HL-60 (cell line): ENCODE measurements at regions not wholly inside any gene's neighbourhood (a gene's known extent, or its start where the extent isn't known, plus 50 kb on each side); places are given as distances from the start of the nearest gene placed in this dataset.

ENCODE experiments used
- DNase-seq, 2 experiments: peaks; one replicate each; pipeline ENCODE4 v3.0.0-alpha.2; 2010 to 2020; ENCODE audit warnings: low read depth in 1 of 2, low spot score in 1 of 2
- H3K27ac ChIP-seq: fragments of 250-450 bp; sonication (Bioruptor Pico); replicated peaks from 2 replicates; pipeline ENCODE4 v1.5.1; 2020; ENCODE audit warnings: mild to moderate bottlenecking, moderate library complexity
- H3K27me3 ChIP-seq: fragments of 250-450 bp; sonication (Bioruptor Pico); 2 replicates; pipeline ENCODE4 v1.5.1; 2021; ENCODE audit warnings: mild to moderate bottlenecking, moderate library complexity; ENCODE audit not compliant: insufficient read depth, poor library complexity, severe bottlenecking
- H3K4me3 ChIP-seq: replicated peaks from 2 replicates; pipeline ENCODE4 v1.5.1; 2011; ENCODE audit warnings: mild to moderate bottlenecking, control low read depth, low read length; ENCODE audit not compliant: insufficient read depth
- GABPA ChIP-seq: IDR thresholded peaks from 2 replicates; pipeline ENCODE4 v1.6.1; 2012; ENCODE audit warnings: low read depth
- POLR2AphosphoS5 ChIP-seq: IDR thresholded peaks from 2 replicates; pipeline ENCODE4 v1.6.1; 2012; ENCODE audit warnings: low read depth
- SPI1 ChIP-seq: IDR thresholded peaks from 2 replicates; pipeline ENCODE4 v1.6.1; 2012; ENCODE audit warnings: low read depth, mild to moderate bottlenecking, borderline replicate concordance
- TF ChIP-seq, protein P1 (sequence below): IDR thresholded peaks from one replicate; pipeline ENCODE4 v1.5.1; 2011; ENCODE audit warnings: low read length, control low read depth, inconsistent platforms; ENCODE audit not compliant: insufficient read depth
- TF ChIP-seq, protein P2 (sequence below): IDR thresholded peaks from 2 replicates; pipeline ENCODE4 v1.6.1; 2012; ENCODE audit warnings: low read depth; ENCODE audit not compliant: insufficient replicate concordance

DNA sequence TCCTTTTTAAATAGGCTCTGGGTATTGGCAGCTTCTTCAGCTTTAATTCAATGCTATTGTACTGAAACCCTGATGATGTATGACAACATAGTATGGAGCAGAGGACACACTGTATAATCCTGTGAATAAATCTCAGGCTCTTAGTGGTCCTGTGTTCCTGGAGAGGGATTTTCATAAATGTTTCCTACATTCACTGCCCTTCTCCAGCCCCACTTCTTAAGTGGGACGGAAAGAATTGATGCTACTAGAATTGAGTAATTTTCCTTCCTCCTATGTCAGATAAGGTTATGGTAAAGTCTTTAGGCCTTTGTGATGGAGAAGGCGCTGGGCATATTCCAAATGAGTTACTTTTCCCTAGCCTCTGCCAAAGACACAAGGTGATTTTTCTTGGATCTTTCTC, 779.4 kb downstream of the TNS3 start:
- DNase-seq = no peak
- TF ChIP-seq GABPA (no peak), SPI1 (no peak), POLR2AphosphoS5 (no peak)
- TF ChIP-seq, protein P1, sequence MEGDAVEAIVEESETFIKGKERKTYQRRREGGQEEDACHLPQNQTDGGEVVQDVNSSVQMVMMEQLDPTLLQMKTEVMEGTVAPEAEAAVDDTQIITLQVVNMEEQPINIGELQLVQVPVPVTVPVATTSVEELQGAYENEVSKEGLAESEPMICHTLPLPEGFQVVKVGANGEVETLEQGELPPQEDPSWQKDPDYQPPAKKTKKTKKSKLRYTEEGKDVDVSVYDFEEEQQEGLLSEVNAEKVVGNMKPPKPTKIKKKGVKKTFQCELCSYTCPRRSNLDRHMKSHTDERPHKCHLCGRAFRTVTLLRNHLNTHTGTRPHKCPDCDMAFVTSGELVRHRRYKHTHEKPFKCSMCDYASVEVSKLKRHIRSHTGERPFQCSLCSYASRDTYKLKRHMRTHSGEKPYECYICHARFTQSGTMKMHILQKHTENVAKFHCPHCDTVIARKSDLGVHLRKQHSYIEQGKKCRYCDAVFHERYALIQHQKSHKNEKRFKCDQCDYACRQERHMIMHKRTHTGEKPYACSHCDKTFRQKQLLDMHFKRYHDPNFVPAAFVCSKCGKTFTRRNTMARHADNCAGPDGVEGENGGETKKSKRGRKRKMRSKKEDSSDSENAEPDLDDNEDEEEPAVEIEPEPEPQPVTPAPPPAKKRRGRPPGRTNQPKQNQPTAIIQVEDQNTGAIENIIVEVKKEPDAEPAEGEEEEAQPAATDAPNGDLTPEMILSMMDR = no peak
- TF ChIP-seq, protein P2, sequence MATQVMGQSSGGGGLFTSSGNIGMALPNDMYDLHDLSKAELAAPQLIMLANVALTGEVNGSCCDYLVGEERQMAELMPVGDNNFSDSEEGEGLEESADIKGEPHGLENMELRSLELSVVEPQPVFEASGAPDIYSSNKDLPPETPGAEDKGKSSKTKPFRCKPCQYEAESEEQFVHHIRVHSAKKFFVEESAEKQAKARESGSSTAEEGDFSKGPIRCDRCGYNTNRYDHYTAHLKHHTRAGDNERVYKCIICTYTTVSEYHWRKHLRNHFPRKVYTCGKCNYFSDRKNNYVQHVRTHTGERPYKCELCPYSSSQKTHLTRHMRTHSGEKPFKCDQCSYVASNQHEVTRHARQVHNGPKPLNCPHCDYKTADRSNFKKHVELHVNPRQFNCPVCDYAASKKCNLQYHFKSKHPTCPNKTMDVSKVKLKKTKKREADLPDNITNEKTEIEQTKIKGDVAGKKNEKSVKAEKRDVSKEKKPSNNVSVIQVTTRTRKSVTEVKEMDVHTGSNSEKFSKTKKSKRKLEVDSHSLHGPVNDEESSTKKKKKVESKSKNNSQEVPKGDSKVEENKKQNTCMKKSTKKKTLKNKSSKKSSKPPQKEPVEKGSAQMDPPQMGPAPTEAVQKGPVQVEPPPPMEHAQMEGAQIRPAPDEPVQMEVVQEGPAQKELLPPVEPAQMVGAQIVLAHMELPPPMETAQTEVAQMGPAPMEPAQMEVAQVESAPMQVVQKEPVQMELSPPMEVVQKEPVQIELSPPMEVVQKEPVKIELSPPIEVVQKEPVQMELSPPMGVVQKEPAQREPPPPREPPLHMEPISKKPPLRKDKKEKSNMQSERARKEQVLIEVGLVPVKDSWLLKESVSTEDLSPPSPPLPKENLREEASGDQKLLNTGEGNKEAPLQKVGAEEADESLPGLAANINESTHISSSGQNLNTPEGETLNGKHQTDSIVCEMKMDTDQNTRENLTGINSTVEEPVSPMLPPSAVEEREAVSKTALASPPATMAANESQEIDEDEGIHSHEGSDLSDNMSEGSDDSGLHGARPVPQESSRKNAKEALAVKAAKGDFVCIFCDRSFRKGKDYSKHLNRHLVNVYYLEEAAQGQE = no peak
- no peaks in the 10 kb centered on the region for H3K27me3 ChIP-seq
- no peak overlapping the region for H3K27ac ChIP-seq
- no peak overlapping the region for H3K4me3 ChIP-seq

DNA sequence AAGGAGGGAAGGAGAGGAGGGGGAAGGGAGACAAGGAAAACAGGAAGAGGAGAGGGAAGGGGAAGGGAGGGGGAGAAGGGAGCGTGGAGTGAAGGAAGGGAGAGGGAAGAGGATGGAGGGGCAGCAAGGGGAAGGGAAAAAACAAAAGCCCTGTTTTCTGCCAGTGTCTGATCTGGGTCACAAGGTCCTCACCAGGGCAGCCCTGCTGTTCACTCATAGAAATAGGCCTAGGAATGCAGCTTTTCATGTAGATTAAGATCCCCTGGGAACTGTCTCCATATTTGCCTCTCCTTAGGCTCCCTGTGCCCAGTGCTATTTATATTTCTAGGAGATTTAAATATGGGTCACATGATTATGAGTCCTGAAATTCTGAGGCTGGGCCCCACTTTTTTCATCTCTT, 790.7 kb downstream of the TNS3 start:
- no peak overlapping the region for H3K4me3 ChIP-seq
- no peak for DNase-seq
- H3K27me3 ChIP-seq = no peaks in the 10 kb centered on the region
- no peak overlapping the region for H3K27ac ChIP-seq
- TF ChIP-seq SPI1 (no peak), GABPA (no peak), POLR2AphosphoS5 (no peak)
- TF ChIP-seq, protein P2 = no peak
- TF ChIP-seq, protein P1 = no peak

DNA sequence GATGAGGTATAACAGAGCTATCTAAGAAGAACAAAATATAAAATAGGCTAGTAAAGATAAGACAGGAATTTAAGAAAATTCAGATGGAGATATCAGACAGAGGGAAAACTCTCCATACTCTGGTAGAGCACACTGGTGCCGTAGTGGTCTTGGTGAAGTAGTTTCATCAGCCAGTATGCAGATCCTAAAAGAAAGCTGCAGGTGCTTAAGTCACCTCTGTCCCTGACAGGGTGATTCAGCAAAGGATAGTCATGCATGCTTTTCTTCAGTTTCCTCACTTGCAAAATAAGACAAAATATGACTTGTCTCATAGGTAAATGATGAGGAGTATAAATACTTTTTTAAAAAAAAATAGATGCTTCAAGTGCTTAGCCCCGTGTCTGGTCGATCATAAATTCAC, 794.9 kb downstream of the TNS3 start:
- DNase-seq = no peak
- TF ChIP-seq GABPA (no peak), SPI1 (no peak)
- TF ChIP-seq, protein P1 = no peak
- no peaks in the 10 kb centered on the region for H3K27me3 ChIP-seq
- H3K27ac ChIP-seq = no peak overlapping the region
- no peak overlapping the region for H3K4me3 ChIP-seq

DNA sequence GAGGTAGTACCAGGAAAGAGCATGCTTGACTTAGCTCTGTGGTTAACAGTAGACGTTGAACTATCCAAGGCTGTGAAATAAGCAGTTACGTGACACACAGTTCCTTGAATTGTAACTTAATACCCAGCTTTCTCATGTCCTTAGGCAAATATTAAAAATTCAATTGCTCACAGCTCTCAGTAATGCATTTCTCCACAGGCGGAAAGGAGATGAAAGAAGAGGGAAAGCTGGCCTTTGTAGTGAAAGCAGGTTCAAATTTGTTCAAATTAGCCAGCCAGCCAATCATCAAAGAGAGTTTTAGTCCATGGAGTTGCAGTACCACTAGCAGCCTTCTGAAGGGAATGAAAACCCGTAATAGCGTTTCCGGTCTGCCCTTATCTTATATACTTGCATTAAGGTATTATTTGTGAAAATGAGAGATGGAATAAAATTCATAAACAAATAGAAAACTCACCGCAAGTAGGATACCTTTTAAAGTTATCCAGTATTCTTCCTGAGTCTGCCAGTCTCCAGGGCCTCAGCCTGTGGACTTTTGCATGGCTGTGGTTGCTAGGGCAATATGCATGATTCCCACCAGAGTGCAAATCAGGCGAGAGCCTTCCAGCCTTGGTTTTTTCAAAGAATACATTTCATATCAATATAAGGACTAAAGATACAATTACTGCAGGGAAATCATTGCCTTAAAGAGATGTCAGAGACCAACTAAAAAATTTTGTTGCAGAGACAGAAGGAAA, 795.5 kb downstream of the TNS3 start:
- TF ChIP-seq SPI1 (no peak), GABPA (no peak)
- TF ChIP-seq, protein P2 = no peak
- Histone ChIP-seq H3K4me3 (no peak overlapping the region), H3K27me3 (no peaks in the 10 kb centered on the region), H3K27ac (no peak overlapping the region)
- DNase-seq = no peak
